Adrenal gland (tissue), 9 donors: ENCODE measurements at regions not wholly inside any gene's neighbourhood (a gene's known extent, or its start where the extent isn't known, plus 50 kb on each side); places are given as distances from the start of the nearest gene placed in this dataset.

Experiments used
- DNase-seq, 7 donors: peaks; one replicate each; pipeline ENCODE4 v3.0.0-alpha.2; 2019 to 2020
- H3K27ac ChIP-seq, 5 donors: fragments of 200-600 bp; sonication (generic) in 4 of 5; 1 replicate in 3 of 5; 2 replicates in 2 of 5; pipeline versions ENCODE4 v1.5.1 to v1.8.0; 2016 to 2020; ENCODE audit warnings: mild to moderate bottlenecking in 1 of 5
- H3K27me3 ChIP-seq: fragments of 200-600 bp; 2 replicates; pipeline ENCODE4 v1.8.0; 2021
- H3K36me3 ChIP-seq, 2 donors: fragments of 200-600 bp; replicated peaks in 1 of 2; 1 replicate in 1 of 2; 2 replicates in 1 of 2; pipeline versions ENCODE4 v1.5.1 to v1.8.0; 2018 to 2022
- H3K4me1 ChIP-seq, 2 donors: fragments of 200-600 bp; replicated peaks in 1 of 2; 1 replicate in 1 of 2; 2 replicates in 1 of 2; pipeline versions ENCODE4 v1.5.1 to v1.8.0; 2018 to 2021
- H3K4me3 ChIP-seq, 4 donors: fragments of 200-600 bp; sonication (generic) in 3 of 4; one replicate each; pipeline ENCODE4 v1.5.1; 2016 to 2018
- H3K9me3 ChIP-seq, 3 donors: fragments of 200-600 bp; sonication (generic) in 1 of 3; replicated peaks in 1 of 3; 1 replicate in 2 of 3; 2 replicates in 1 of 3; pipeline versions ENCODE4 v1.5.1 to v1.8.0; 2016 to 2021
- CTCF ChIP-seq, 6 experiments: fragments of 450-650 bp in 4 of 6; fragments of 200-600 bp in 2 of 6; sonication (generic) in 1 of 6; IDR thresholded peaks; 1 replicate in 5 of 6; 2 replicates in 1 of 6; pipeline versions ENCODE4 v1.5.1 to v1.8.0; 2016 to 2021; ENCODE audit warnings: antibody characterized with exemption in 6 of 6, mild to moderate bottlenecking in 2 of 6, moderate library complexity in 1 of 6
- POLR2A ChIP-seq, 2 donors: fragments of 450-650 bp; IDR thresholded peaks; one replicate each; pipeline ENCODE4 v1.6.1; 2017; ENCODE audit warnings: antibody characterized with exemption in 2 of 2, mild to moderate bottlenecking in 2 of 2, moderate library complexity in 1 of 2
- WGBS, 4 donors: extraction: QIAGEN DNeasy Blood & Tissue Kit in 2 of 4; methylation state at CpG; one replicate each; pipeline versions ENCODE4 v1.1.5 to v1.1.7; 2013 to 2017; 5-methylcytosine and 5-hydroxymethylcytosine counted together
- intact Hi-C, 2 donors: fragments of 100-400 bp; cut with DNase I; formaldehyde crosslinking; loops; one replicate each; pipeline versions ENCODE4 v1.14.1 to v1.15.0; 2022 to 2023
- donor health status: healthy with polysubstance abuse.
- donor health status: Bipolar disorder and iron deficiency.
- donor health status: DM: yes; HTN: yes; CAD: no.
- donor health status: DM: no; HTN: no; CAD: no.
- donor health status: DM: no; HTN: no; CAD: no.

- TF ChIP-seq CTCF (IDR thresholded peaks at IDR 0.05) (no peak), POLR2A (IDR thresholded peaks at IDR 0.05) (no peak)
- no peak overlapping the region for H3K27ac ChIP-seq
- intact Hi-C loops, result no loop called here
- no peak for DNase-seq
- 48 to 59% (median 58%) methylated on average over 3 of the region's 3 CpGs for WGBS, 4 donors
- H3K4me1 ChIP-seq, result no peaks in the 10 kb centered on the region
- no peaks in the 10 kb centered on the region for H3K9me3 ChIP-seq
- H3K27me3 ChIP-seq, result no peaks in the 10 kb centered on the region
- H3K36me3 ChIP-seq, result no peaks in the 10 kb centered on the region
- H3K4me3 ChIP-seq, result no peak overlapping the region
These were observed 569.6 kb upstream of the AGTR1 start for GRCh38 chr3:148128136-148128535.

GRCh38 chr3:148131990-148132638 lies 565.6 kb upstream of the AGTR1 start:
- Histone ChIP-seq H3K4me1 (no peaks in the 10 kb centered on the region), H3K9me3 (no peaks in the 10 kb centered on the region), H3K27ac (no peak overlapping the region), H3K27me3 (no peaks in the 10 kb centered on the region), H3K36me3 (no peaks in the 10 kb centered on the region), H3K4me3 (no peak overlapping the region)
- no peak for DNase-seq
- intact Hi-C loops, result no loop called here
- TF ChIP-seq CTCF (IDR thresholded peaks at IDR 0.05) (no peak), POLR2A (IDR thresholded peaks at IDR 0.05) (no peak)
- WGBS, 4 donors, result 77 to 88% (median 84%) methylated on average over 3 of the region's 3 CpGs

GRCh38 chr3:148136816-148137215 lies 560.9 kb upstream of the AGTR1 start:
- intact Hi-C loops, result no loop called here
- Histone ChIP-seq H3K27me3 (no peaks in the 10 kb centered on the region), H3K4me1 (no peaks in the 10 kb centered on the region), H3K4me3 (no peak overlapping the region), H3K9me3 (no peaks in the 10 kb centered on the region), H3K27ac (no peak overlapping the region), H3K36me3 (no peaks in the 10 kb centered on the region)
- no peak for DNase-seq
- TF ChIP-seq CTCF (IDR thresholded peaks at IDR 0.05), result no peak
- TF ChIP-seq POLR2A (IDR thresholded peaks at IDR 0.05), result no peak

- H3K4me1 ChIP-seq, result peaks cover 0 to 3% of the 10 kb centered on the region in 2 donors
- intact Hi-C loops, result no loop called here
- no peaks in the 10 kb centered on the region for H3K27me3 ChIP-seq
- no peaks in the 10 kb centered on the region for H3K9me3 ChIP-seq
- 43 to 62% (median 53%) methylated on average over 2 of the region's 2 CpGs for WGBS, 4 donors
- TF ChIP-seq CTCF (IDR thresholded peaks at IDR 0.05), result no peak
- no peak for TF ChIP-seq POLR2A (IDR thresholded peaks at IDR 0.05)
- no peaks in the 10 kb centered on the region for H3K36me3 ChIP-seq
- H3K27ac ChIP-seq, result no peak overlapping the region
- DNase-seq, result no peak
- H3K4me3 ChIP-seq, result no peak overlapping the region
These were observed 551.5 kb upstream of the AGTR1 start for GRCh38 chr3:148146241-148146640.
